Hematopoietic multipotent progenitor cell treated with erythropoietin and hydrocortisone succinate and interleukin-3 and kit ligand, for 15 days (in vitro differentiated cells): ENCODE measurements at regions not wholly inside any gene's neighbourhood (a gene's known extent, or its start where the extent isn't known, plus 50 kb on each side); places are given as distances from the start of the nearest gene placed in this dataset.
"Not testable (repeated sequence)": the region's sequence is repeated elsewhere in the genome, so short reads cannot be mapped to it uniquely, and the experiment has no call there.

Source experiments
- DNase-seq: peaks from one replicate; pipeline ENCODE4 v3.0.0-alpha.2; 2015; ENCODE audit warnings: low spot score

- DNase-seq, result no peak
Measured at GRCh38 chr3:181330257-181330656, 340.7 kb upstream of the DNAJC19 start.

GRCh38 chr3:181329024-181329423 is 339.5 kb upstream of the DNAJC19 start:
- no peak for DNase-seq

- no peak for DNase-seq
Measured at GRCh38 chr3:181328346-181328745, 338.8 kb upstream of the DNAJC19 start.

- DNase-seq, result no peak
Measured at GRCh38 chr3:181327349-181327748, 337.8 kb upstream of the DNAJC19 start.

GRCh38 chr3:181326637-181327223 is 337.2 kb upstream of the DNAJC19 start:
- DNase-seq, result peak; percentile 23

- DNase-seq, result not testable (repeated sequence)
Measured at GRCh38 chr3:181324516-181324915, 335.0 kb upstream of the DNAJC19 start.

- DNase-seq, result no peak
Measured at GRCh38 chr3:181318321-181318720, 328.8 kb upstream of the DNAJC19 start.

GRCh38 chr3:181317508-181317907 is 328.0 kb upstream of the DNAJC19 start:
- no peak for DNase-seq

- no peak for DNase-seq
Measured at GRCh38 chr3:181316482-181316881, 326.9 kb upstream of the DNAJC19 start.

- DNase-seq, result no peak
Measured at GRCh38 chr3:181313335-181313734, 323.8 kb upstream of the DNAJC19 start.

- DNase-seq, result no peak
Measured at GRCh38 chr3:181311186-181311585, 321.6 kb upstream of the DNAJC19 start.

GRCh38 chr3:181302960-181303359 is 313.4 kb upstream of the DNAJC19 start:
- no peak for DNase-seq

- no peak for DNase-seq
Measured at GRCh38 chr3:181300033-181300432, 310.5 kb upstream of the DNAJC19 start.

GRCh38 chr3:181298421-181298820 is 308.9 kb upstream of the DNAJC19 start:
- DNase-seq, result no peak

GRCh38 chr3:181292984-181293383 is 303.4 kb upstream of the DNAJC19 start:
- no peak for DNase-seq

GRCh38 chr3:181290941-181291340 is 301.4 kb upstream of the DNAJC19 start:
- no peak for DNase-seq

GRCh38 chr3:181289306-181289705 is 299.8 kb upstream of the DNAJC19 start:
- DNase-seq, result no peak

- DNase-seq, result no peak
Measured at GRCh38 chr3:181288145-181288544, 298.6 kb upstream of the DNAJC19 start.

GRCh38 chr3:181279239-181279565 is 289.7 kb upstream of the DNAJC19 start:
- DNase-seq, result no peak

GRCh38 chr3:181278468-181279238 is 289.1 kb upstream of the DNAJC19 start:
- no peak for DNase-seq

- DNase-seq, result no peak
Measured at GRCh38 chr3:181276358-181276896, 286.9 kb upstream of the DNAJC19 start.

GRCh38 chr3:181274025-181274424 is 284.5 kb upstream of the DNAJC19 start:
- no peak for DNase-seq

GRCh38 chr3:181267312-181267711 is 277.8 kb upstream of the DNAJC19 start:
- no peak for DNase-seq
